HCT116 (cell line): ENCODE measurements at regions not wholly inside any gene's neighbourhood (a gene's known extent, or its start where the extent isn't known, plus 50 kb on each side); places are given as distances from the start of the nearest gene placed in this dataset.

Experiments
- ATAC-seq: fragments of 200-7000 bp; cut with Tn5 transposase; 2 replicates; pipeline ENCODE4 v1.9.1; 2020; ENCODE audit warnings: mild to moderate bottlenecking, moderate library complexity
- BruUV-seq: library from RNA; stranded (reverse); fragments of 400-500 nt; replicated peaks from 2 replicates; lab custom pipeline; 2021; lab: Mats Ljungman, UMichigan
- CTCF ChIA-PET: fragments of 300-600 bp; sonication (Branson Sonifier 250); formaldehyde crosslinking; loops from one replicate; lab custom pipeline; 2021; ENCODE audit warnings: antibody characterized with exemption; lab: Charles Lee
- POLR2A ChIA-PET: fragments of 300-600, 350-600 bp; sonication (Branson Sonifier 250); formaldehyde crosslinking; loops from one replicate; lab custom pipeline; 2021; ENCODE audit warnings: antibody characterized with exemption; lab: Charles Lee
- RAD21 ChIA-PET, 2 experiments: fragments of 300-600 bp; sonication (Branson Sonifier 250); formaldehyde crosslinking; loops; one replicate each; lab custom pipeline; 2023; ENCODE audit warnings: low total read pairs in 2 of 2; ENCODE audit not compliant: uncharacterized antibody in 2 of 2, unreplicated experiment in 2 of 2, low non-redundant PET in 1 of 2; lab: Charles Lee
- DNase-seq: peaks from one replicate; pipeline ENCODE4 v3.0.0-alpha.2; 2010; ENCODE audit warnings: low read depth, low spot score
- H2AFZ ChIP-seq: fragments of 200-600 bp; shearing (Covaris generic), sonication (generic); 2 replicates; pipeline ENCODE4 v1.6.1; 2017; ENCODE audit warnings: low read depth, mixed run types, mixed read lengths, antibody characterized with exemption, low read length; ENCODE audit not compliant: poor library complexity, severe bottlenecking
- H3K27ac ChIP-seq: 2 replicates; pipeline ENCODE4 v1.5.1; 2012; ENCODE audit warnings: low read depth, low read length
- H3K27me3 ChIP-seq: fragments of 200-600 bp; sonication (generic); 2 replicates; pipeline ENCODE4 v1.6.1; 2016; ENCODE audit warnings: mixed run types, low read length, mixed read lengths; ENCODE audit not compliant: insufficient read depth
- H3K36me3 ChIP-seq, 2 experiments: fragments of 200-500 bp in 1 of 2; fragments of 200-600 bp in 1 of 2; sonication (Bioruptor generic) in 1 of 2; sonication (generic) in 1 of 2; 2 replicates each; pipeline versions ENCODE4 v1.5.1 to v1.6.1; 2014 to 2016; ENCODE audit warnings: low read length in 2 of 2, inconsistent platforms in 1 of 2, mixed read lengths in 1 of 2, mixed run types in 1 of 2; ENCODE audit not compliant: insufficient read depth in 2 of 2, control insufficient read depth in 1 of 2
- H3K4me1 ChIP-seq, 2 experiments: fragments of 200-600 bp in 1 of 2; sonication (generic) in 1 of 2; 2 replicates each; pipeline versions ENCODE4 v1.5.1 to v1.6.1; 2012 to 2017; ENCODE audit warnings: low read length in 2 of 2, inconsistent platforms in 1 of 2, mild to moderate bottlenecking in 1 of 2, mixed read lengths in 1 of 2, mixed run types in 1 of 2, moderate library complexity in 1 of 2; ENCODE audit not compliant: insufficient read depth in 2 of 2, control insufficient read depth in 1 of 2
- H3K4me2 ChIP-seq: fragments of 200-600 bp; sonication (generic); 2 replicates; pipeline ENCODE4 v1.6.1; 2017; ENCODE audit warnings: mixed run types, low read length, mixed read lengths
- H3K4me3 ChIP-seq, 2 experiments: fragments of 200-600 bp in 1 of 2; sonication (generic) in 1 of 2; replicated peaks in 1 of 2; 2 replicates each; pipeline ENCODE4 v1.5.1; 2011 to 2016; ENCODE audit warnings: low read length in 2 of 2, control low read depth in 1 of 2, low read depth in 1 of 2, mild to moderate bottlenecking in 1 of 2, mixed read lengths in 1 of 2, mixed run types in 1 of 2
- H3K79me2 ChIP-seq: fragments of 200-600 bp; sonication (generic); 2 replicates; pipeline ENCODE4 v1.6.1; 2017; ENCODE audit warnings: mild to moderate bottlenecking, mixed run types, low read length, moderate library complexity, mixed read lengths; ENCODE audit not compliant: insufficient read depth
- H3K9ac ChIP-seq: fragments of 200-600 bp; sonication (generic); 2 replicates; pipeline ENCODE4 v1.6.1; 2016; ENCODE audit warnings: low read length, mixed read lengths
- H3K9me2 ChIP-seq: fragments of 200-600 bp; sonication (generic), shearing (Covaris generic); 2 replicates; pipeline ENCODE4 v1.6.1; 2017; ENCODE audit warnings: mixed run types, mild to moderate bottlenecking, moderate library complexity; ENCODE audit not compliant: insufficient read depth
- H3K9me3 ChIP-seq, 2 experiments: fragments of 200-500 bp in 1 of 2; fragments of 200-600 bp in 1 of 2; sonication (Bioruptor generic) in 1 of 2; sonication (generic) in 1 of 2; 2 replicates each; pipeline ENCODE4 v1.6.1; 2014 to 2017; ENCODE audit warnings: low read length in 2 of 2, mixed read lengths in 2 of 2, inconsistent platforms in 1 of 2, low read depth in 1 of 2, mild to moderate bottlenecking in 1 of 2, mixed run types in 1 of 2, moderate library complexity in 1 of 2; ENCODE audit not compliant: control insufficient read depth in 1 of 2, insufficient read depth in 1 of 2
- H4K20me1 ChIP-seq: fragments of 200-600 bp; sonication (generic), shearing (Covaris generic); 2 replicates; pipeline ENCODE4 v1.6.1; 2017; ENCODE audit warnings: mixed run types, mild to moderate bottlenecking, moderate library complexity; ENCODE audit not compliant: insufficient read depth
- EZH2 ChIP-seq: fragments of 200-600 bp; sonication (generic); IDR thresholded peaks from 2 replicates; pipeline ENCODE4 v1.6.1; 2017; ENCODE audit warnings: antibody characterized with exemption, mixed run types
- EZH2phosphoT487 ChIP-seq: fragments of 200-600 bp; IDR thresholded peaks from 2 replicates; pipeline ENCODE4 v1.6.1; 2018; ENCODE audit warnings: antibody characterized with exemption, borderline replicate concordance
- FOSL1 ChIP-seq: IDR thresholded peaks from 2 replicates; pipeline ENCODE4 v1.6.1; 2012; ENCODE audit warnings: low read depth
- SIN3A ChIP-seq: IDR thresholded peaks from 2 replicates; pipeline ENCODE4 v1.6.1; 2012; ENCODE audit warnings: low read depth
- intact Hi-C: fragments of 100-400 bp; cut with micrococcal nuclease; formaldehyde crosslinking; loops from 2 replicates; pipeline ENCODE4 v1.10.0; 2022
- TF ChIP-seq, protein P1 (sequence below): IDR thresholded peaks from 2 replicates; pipeline ENCODE4 v1.6.1; 2012; ENCODE audit warnings: low read depth
- TF ChIP-seq, protein P2 (sequence below): IDR thresholded peaks from 2 replicates; pipeline ENCODE4 v1.6.1; 2012
- TF ChIP-seq, protein P3 (sequence below): IDR thresholded peaks from 2 replicates; pipeline ENCODE4 v1.6.1; 2011; ENCODE audit warnings: mild to moderate bottlenecking, low read length, moderate library complexity; ENCODE audit not compliant: insufficient replicate concordance; ENCODE audit errors: extremely low read depth
- TF ChIP-seq, protein P4 (sequence below): IDR thresholded peaks from 2 replicates; pipeline ENCODE4 v1.6.1; 2012

DNA sequence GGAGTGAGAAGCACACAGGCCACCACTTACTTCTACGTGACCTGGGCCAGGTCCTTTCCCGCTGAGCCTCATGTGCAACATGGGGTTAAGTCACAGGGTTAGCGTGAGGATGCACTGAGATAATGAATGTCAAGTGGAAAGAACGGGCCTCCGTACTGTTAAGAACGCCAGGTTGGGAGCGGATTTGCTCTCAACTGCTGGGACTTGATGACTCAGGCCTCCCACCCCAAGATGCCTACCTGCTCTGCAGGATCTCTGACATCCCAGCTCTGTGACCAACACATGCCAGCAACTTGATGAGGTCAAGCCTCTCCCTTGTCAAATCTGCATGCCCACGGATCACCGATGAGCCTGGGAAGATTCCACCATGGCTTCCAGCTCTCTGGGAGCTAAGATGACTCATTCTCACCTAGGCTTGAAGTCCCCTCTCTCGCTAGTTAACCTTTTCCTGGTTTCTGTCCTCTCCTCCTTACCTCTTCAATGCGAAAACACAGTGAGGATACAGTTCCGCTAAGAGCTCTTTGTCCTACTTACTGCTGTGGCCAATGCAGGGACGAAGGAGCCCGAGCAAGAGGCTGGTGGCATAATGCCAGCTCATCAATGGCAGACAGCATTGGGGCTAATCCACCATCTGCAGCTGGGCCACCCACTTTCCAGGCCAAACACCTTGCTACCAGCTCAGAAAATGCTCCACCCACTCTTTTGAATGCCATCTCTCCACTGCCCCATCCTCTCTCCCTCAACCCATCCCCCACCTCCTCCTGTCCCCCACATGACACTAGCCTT lies 67.6 kb downstream of the PJA1 start:
- Histone ChIP-seq H3K4me1 (peaks cover 0 to 6% of the 10 kb centered on the region in 2 experiments; a peak in 1 of 4 replicates), H3K4me3 (no peak overlapping the region), H3K27me3 (no peaks in the 10 kb centered on the region), H3K36me3 (no peaks in the 10 kb centered on the region), H3K9me2 (no peaks in the 10 kb centered on the region), H2AFZ (no peak overlapping the region), H3K9me3 (no peaks in the 10 kb centered on the region), H4K20me1 (no peaks in the 10 kb centered on the region), H3K4me2 (no peak overlapping the region), H3K79me2 (no peaks in the 10 kb centered on the region), H3K9ac (no peak overlapping the region), H3K27ac (no peak overlapping the region)
- BruUV-seq = no TSS peak
- TF ChIP-seq EZH2phosphoT487 (no peak), SIN3A (no peak), EZH2 (no peak), FOSL1 (no peak)
- TF ChIP-seq, protein P1, sequence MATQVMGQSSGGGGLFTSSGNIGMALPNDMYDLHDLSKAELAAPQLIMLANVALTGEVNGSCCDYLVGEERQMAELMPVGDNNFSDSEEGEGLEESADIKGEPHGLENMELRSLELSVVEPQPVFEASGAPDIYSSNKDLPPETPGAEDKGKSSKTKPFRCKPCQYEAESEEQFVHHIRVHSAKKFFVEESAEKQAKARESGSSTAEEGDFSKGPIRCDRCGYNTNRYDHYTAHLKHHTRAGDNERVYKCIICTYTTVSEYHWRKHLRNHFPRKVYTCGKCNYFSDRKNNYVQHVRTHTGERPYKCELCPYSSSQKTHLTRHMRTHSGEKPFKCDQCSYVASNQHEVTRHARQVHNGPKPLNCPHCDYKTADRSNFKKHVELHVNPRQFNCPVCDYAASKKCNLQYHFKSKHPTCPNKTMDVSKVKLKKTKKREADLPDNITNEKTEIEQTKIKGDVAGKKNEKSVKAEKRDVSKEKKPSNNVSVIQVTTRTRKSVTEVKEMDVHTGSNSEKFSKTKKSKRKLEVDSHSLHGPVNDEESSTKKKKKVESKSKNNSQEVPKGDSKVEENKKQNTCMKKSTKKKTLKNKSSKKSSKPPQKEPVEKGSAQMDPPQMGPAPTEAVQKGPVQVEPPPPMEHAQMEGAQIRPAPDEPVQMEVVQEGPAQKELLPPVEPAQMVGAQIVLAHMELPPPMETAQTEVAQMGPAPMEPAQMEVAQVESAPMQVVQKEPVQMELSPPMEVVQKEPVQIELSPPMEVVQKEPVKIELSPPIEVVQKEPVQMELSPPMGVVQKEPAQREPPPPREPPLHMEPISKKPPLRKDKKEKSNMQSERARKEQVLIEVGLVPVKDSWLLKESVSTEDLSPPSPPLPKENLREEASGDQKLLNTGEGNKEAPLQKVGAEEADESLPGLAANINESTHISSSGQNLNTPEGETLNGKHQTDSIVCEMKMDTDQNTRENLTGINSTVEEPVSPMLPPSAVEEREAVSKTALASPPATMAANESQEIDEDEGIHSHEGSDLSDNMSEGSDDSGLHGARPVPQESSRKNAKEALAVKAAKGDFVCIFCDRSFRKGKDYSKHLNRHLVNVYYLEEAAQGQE = no peak
- TF ChIP-seq, protein P2, sequence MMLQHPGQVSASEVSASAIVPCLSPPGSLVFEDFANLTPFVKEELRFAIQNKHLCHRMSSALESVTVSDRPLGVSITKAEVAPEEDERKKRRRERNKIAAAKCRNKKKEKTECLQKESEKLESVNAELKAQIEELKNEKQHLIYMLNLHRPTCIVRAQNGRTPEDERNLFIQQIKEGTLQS = no peak
- TF ChIP-seq, protein P3, sequence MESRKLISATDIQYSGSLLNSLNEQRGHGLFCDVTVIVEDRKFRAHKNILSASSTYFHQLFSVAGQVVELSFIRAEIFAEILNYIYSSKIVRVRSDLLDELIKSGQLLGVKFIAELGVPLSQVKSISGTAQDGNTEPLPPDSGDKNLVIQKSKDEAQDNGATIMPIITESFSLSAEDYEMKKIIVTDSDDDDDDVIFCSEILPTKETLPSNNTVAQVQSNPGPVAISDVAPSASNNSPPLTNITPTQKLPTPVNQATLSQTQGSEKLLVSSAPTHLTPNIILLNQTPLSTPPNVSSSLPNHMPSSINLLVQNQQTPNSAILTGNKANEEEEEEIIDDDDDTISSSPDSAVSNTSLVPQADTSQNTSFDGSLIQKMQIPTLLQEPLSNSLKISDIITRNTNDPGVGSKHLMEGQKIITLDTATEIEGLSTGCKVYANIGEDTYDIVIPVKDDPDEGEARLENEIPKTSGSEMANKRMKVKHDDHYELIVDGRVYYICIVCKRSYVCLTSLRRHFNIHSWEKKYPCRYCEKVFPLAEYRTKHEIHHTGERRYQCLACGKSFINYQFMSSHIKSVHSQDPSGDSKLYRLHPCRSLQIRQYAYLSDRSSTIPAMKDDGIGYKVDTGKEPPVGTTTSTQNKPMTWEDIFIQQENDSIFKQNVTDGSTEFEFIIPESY = no peak
- TF ChIP-seq, protein P4, sequence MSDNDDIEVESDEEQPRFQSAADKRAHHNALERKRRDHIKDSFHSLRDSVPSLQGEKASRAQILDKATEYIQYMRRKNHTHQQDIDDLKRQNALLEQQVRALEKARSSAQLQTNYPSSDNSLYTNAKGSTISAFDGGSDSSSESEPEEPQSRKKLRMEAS = no peak
- CTCF ChIA-PET = no interaction called here
- RAD21 ChIA-PET = no interaction called here
- intact Hi-C loops = no loop called here
- no peak for DNase-seq
- POLR2A ChIA-PET = no interaction called here
- no peak for ATAC-seq
